ENCODE measurements at regions not wholly inside any gene's neighbourhood (a gene's known extent, or its start where the extent isn't known, plus 50 kb on each side); places are given as distances from the start of the nearest gene placed in this dataset.

GRCh38 chr5:2906302-2907090 is 155.0 kb upstream of the IRX2 start:
- no peak for DNase-seq (ENCODE audit: low read depth)
- no peak for TF ChIP-seq CTCF (IDR thresholded peaks at IDR 0.05; ENCODE audit: control insufficient read depth, extremely low read depth, insufficient read depth)
- H3K4me3 ChIP-seq (ENCODE audit: low read depth, low read length): no peak overlapping the region

GRCh38 chr5:2905741-2906140 is 154.3 kb upstream of the IRX2 start:
- H3K4me3 ChIP-seq (ENCODE audit: low read depth, low read length): no peak overlapping the region
- no peak for TF ChIP-seq CTCF (IDR thresholded peaks at IDR 0.05; ENCODE audit: control insufficient read depth, extremely low read depth, insufficient read depth)
- DNase-seq (ENCODE audit: low read depth): no peak

- no peak for DNase-seq (ENCODE audit: low read depth)
- H3K4me3 ChIP-seq (ENCODE audit: low read depth, low read length): no peak overlapping the region
- no peak for TF ChIP-seq CTCF (IDR thresholded peaks at IDR 0.05; ENCODE audit: control insufficient read depth, extremely low read depth, insufficient read depth)
Measured at GRCh38 chr5:2904956-2905355, 153.5 kb upstream of the IRX2 start.

- no peak for TF ChIP-seq CTCF (IDR thresholded peaks at IDR 0.05; ENCODE audit: control insufficient read depth, extremely low read depth, insufficient read depth)
- DNase-seq (ENCODE audit: low read depth): no peak
- no peak overlapping the region for H3K4me3 ChIP-seq (ENCODE audit: low read depth, low read length)
Measured at GRCh38 chr5:2904399-2904798, 152.9 kb upstream of the IRX2 start.

- DNase-seq (ENCODE audit: low read depth): no peak
- no peak overlapping the region for H3K4me3 ChIP-seq (ENCODE audit: low read depth, low read length)
- TF ChIP-seq CTCF (IDR thresholded peaks at IDR 0.05; ENCODE audit: control insufficient read depth, extremely low read depth, insufficient read depth): no peak
Measured at GRCh38 chr5:2903451-2904395, 152.2 kb upstream of the IRX2 start.

GRCh38 chr5:2902742-2903297 is 151.3 kb upstream of the IRX2 start:
- no peak overlapping the region for H3K4me3 ChIP-seq (ENCODE audit: low read depth, low read length)
- no peak for TF ChIP-seq CTCF (IDR thresholded peaks at IDR 0.05; ENCODE audit: control insufficient read depth, extremely low read depth, insufficient read depth)
- DNase-seq (ENCODE audit: low read depth): no peak

All from LNCaP clone FGC (cell line).